Skeletal muscle tissue (tissue), 4 donors: ENCODE measurements at regions not wholly inside any gene's neighbourhood (a gene's known extent, or its start where the extent isn't known, plus 50 kb on each side); places are given as distances from the start of the nearest gene placed in this dataset. TPM values are rescaled to one million over a fixed set of nuclear protein-coding genes. Genes with fewer than 3 reads are reported as not detected.

Experiments used
- H3K27ac ChIP-seq: one replicate; pipeline ENCODE4 v1.7.0; 2013; ENCODE audit warnings: mild to moderate bottlenecking, low read depth, low read length, inconsistent platforms
- H3K27me3 ChIP-seq, 3 donors: one replicate each; pipeline ENCODE4 v1.7.0; 2013; ENCODE audit warnings: low read length in 3 of 3; ENCODE audit not compliant: control insufficient read depth in 3 of 3, insufficient read depth in 3 of 3
- H3K36me3 ChIP-seq, 3 donors: one replicate each; pipeline ENCODE4 v1.7.0; 2013; ENCODE audit warnings: low read length in 3 of 3; ENCODE audit not compliant: control insufficient read depth in 3 of 3, insufficient read depth in 3 of 3
- H3K4me1 ChIP-seq, 3 donors: one replicate each; pipeline ENCODE4 v1.7.0; 2013; ENCODE audit warnings: low read length in 3 of 3, mild to moderate bottlenecking in 3 of 3; ENCODE audit not compliant: control insufficient read depth in 3 of 3, insufficient read depth in 3 of 3
- H3K4me3 ChIP-seq, 3 donors: one replicate each; pipeline ENCODE4 v1.7.0; 2013; ENCODE audit warnings: low read length in 3 of 3
- H3K9ac ChIP-seq, 3 donors: one replicate each; pipeline ENCODE4 v1.7.0; 2013; ENCODE audit warnings: low read length in 3 of 3, mild to moderate bottlenecking in 3 of 3, moderate library complexity in 2 of 3, low read depth in 1 of 3
- H3K9me3 ChIP-seq, 3 donors: one replicate each; pipeline ENCODE4 v1.7.0; 2013; ENCODE audit warnings: low read length in 3 of 3; ENCODE audit not compliant: control insufficient read depth in 3 of 3
- small RNA-seq: library from RNA; depleted of rRNA; stranded (forward); fragments of <200 nt; gene quantifications from one replicate; pipeline ENCODE3, GENCODE V24; 2014
- donor health status: Osteomylitis.

- no peaks in the 10 kb centered on the region for H3K9me3 ChIP-seq
- no peak overlapping the region for H3K4me3 ChIP-seq
- H3K36me3 ChIP-seq, result no peaks in the 10 kb centered on the region
- peaks cover 0 to 11% (median 9%) of the 10 kb centered on the region in 3 donors for H3K4me1 ChIP-seq
- H3K9ac ChIP-seq, result no peak overlapping the region
- H3K27ac ChIP-seq, result no peak overlapping the region
- H3K27me3 ChIP-seq, result no peaks in the 10 kb centered on the region
These were observed 54.5 kb upstream of the ATP11B start for GRCh38 chr3:182738583-182739411.

DNA sequence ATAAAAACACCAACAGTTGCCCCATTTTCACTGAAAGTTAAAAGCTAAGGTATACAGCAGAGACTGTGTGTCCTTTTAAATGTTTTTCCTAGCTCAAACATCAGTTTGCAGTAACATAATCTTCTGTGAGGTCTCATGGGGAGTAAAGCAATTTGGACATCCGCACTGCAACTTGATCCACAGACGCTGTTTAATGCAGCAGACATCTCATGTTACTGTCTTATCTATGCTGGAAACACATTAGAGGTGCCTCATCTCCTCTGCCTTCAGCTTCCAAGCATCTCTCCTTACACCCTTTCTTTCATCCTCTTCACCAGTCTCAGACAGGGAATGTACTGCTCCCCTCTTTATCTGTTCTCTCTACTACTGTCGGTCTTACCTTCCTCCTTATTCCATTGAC, 53.7 kb upstream of the ATP11B start:
- Histone ChIP-seq H3K9me3 (no peaks in the 10 kb centered on the region), H3K4me3 (peak overlapping the region in 1 of 3 donors; percentile 15), H3K4me1 (peaks cover 0 to 11% (median 9%) of the 10 kb centered on the region in 3 donors), H3K9ac (no peak overlapping the region), H3K27me3 (no peaks in the 10 kb centered on the region), H3K27ac (no peak overlapping the region), H3K36me3 (no peaks in the 10 kb centered on the region)

DNA sequence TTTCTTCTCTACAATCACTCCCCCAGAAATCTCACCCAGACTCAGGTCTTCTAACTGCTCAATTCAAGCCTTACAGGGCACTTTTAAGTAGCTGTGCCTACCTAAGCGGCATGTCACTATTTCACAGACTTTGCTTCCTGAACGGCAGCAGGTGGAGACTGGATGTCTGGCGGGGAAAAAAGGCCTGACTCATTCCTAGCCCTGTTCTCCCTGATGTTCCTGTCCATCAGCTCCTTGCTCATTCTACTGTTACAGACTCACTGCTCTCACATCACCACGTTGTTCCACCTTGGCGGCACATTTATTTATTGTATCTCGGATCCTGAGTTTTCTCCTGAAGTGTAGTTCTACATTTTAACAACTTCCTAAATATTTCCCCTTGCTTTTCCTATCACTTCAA, 52.6 kb upstream of the ATP11B start:
- peaks cover 0 to 11% (median 9%) of the 10 kb centered on the region in 3 donors for H3K4me1 ChIP-seq
- H3K36me3 ChIP-seq, result no peaks in the 10 kb centered on the region
- H3K9me3 ChIP-seq, result no peaks in the 10 kb centered on the region
- H3K27me3 ChIP-seq, result no peaks in the 10 kb centered on the region
- no peak overlapping the region for H3K4me3 ChIP-seq
- H3K27ac ChIP-seq, result no peak overlapping the region
- no peak overlapping the region for H3K9ac ChIP-seq

GRCh38 chr3:182741214-182741613, 52.1 kb upstream of the ATP11B start:
- Histone ChIP-seq H3K4me3 (no peak overlapping the region), H3K4me1 (peaks cover 0 to 11% (median 9%) of the 10 kb centered on the region in 3 donors), H3K27ac (no peak overlapping the region)

More at GRCh38 chr3:182741214-182741613, 52.1 kb upstream of the ATP11B start:
- no peaks in the 10 kb centered on the region for H3K9me3 ChIP-seq
- no peaks in the 10 kb centered on the region for H3K27me3 ChIP-seq
- no peaks in the 10 kb centered on the region for H3K36me3 ChIP-seq
- no peak overlapping the region for H3K9ac ChIP-seq

Small RNA genes in the stretch of these regions (small RNA-seq; reads per million reads assigned to genes)
- not detected for gene RN7SKP265
